ENCODE measurements at regions not wholly inside any gene's neighbourhood (a gene's known extent, or its start where the extent isn't known, plus 50 kb on each side); places are given as distances from the start of the nearest gene placed in this dataset.

DNA sequence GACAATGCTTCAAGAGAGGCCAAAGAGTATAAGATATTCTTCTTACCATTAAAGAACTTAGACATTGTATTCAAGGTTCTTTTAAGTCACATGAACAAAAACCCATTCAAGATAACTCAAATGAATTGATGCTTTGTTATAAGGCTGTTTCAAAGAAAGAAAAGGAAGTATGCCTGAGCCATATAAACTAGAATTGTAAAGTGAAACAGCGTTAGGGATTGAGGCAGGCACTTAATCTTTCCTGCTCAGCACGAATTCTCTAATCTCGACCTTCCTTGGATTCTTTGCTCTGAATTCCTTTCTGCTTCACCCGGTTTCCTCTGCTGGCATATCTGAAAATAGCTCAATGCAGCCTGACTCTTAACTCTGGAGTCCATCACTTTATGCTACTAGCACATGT lies 595.4 kb downstream of the DIAPH3 start:
- no peak for TF ChIP-seq EZH2 (IDR thresholded peaks at IDR 0.05; ENCODE audit: borderline replicate concordance, low read depth, low read length, poor library complexity, severe bottlenecking)
- TF ChIP-seq, protein P1, sequence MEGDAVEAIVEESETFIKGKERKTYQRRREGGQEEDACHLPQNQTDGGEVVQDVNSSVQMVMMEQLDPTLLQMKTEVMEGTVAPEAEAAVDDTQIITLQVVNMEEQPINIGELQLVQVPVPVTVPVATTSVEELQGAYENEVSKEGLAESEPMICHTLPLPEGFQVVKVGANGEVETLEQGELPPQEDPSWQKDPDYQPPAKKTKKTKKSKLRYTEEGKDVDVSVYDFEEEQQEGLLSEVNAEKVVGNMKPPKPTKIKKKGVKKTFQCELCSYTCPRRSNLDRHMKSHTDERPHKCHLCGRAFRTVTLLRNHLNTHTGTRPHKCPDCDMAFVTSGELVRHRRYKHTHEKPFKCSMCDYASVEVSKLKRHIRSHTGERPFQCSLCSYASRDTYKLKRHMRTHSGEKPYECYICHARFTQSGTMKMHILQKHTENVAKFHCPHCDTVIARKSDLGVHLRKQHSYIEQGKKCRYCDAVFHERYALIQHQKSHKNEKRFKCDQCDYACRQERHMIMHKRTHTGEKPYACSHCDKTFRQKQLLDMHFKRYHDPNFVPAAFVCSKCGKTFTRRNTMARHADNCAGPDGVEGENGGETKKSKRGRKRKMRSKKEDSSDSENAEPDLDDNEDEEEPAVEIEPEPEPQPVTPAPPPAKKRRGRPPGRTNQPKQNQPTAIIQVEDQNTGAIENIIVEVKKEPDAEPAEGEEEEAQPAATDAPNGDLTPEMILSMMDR (conservative IDR thresholded peaks at IDR 0.05; ENCODE audit: low read depth, low read length) = no peak

All from A673 (cell line).